HFF-Myc (cell line): ENCODE measurements at regions not wholly inside any gene's neighbourhood (a gene's known extent, or its start where the extent isn't known, plus 50 kb on each side); places are given as distances from the start of the nearest gene placed in this dataset.

Source experiments
- DNase-seq: peaks from one replicate; pipeline ENCODE4 v3.0.0-alpha.2; 2011; ENCODE audit warnings: low read depth; ENCODE audit errors: extremely low read depth
- H3K4me3 ChIP-seq: replicated peaks from 2 replicates; pipeline ENCODE4 v1.5.1; 2011; ENCODE audit warnings: low read depth, mild to moderate bottlenecking, control low read depth, low read length
- CTCF ChIP-seq: IDR thresholded peaks from 2 replicates; pipeline ENCODE4 v1.5.1; 2012; ENCODE audit warnings: mild to moderate bottlenecking, low read depth, low read length, control low read depth; ENCODE audit errors: missing control alignments

GRCh38 chr2:239827523-239827890 is 197.6 kb downstream of the NDUFA10 start:
- no peak for TF ChIP-seq CTCF
- no peak for DNase-seq
- no peak overlapping the region for H3K4me3 ChIP-seq

GRCh38 chr2:239826786-239827522 is 198.2 kb downstream of the NDUFA10 start:
- H3K4me3 ChIP-seq = no peak overlapping the region
- no peak for DNase-seq
- no peak for TF ChIP-seq CTCF

- no peak overlapping the region for H3K4me3 ChIP-seq
- no peak for DNase-seq
- no peak for TF ChIP-seq CTCF
These were observed 198.8 kb downstream of the NDUFA10 start for GRCh38 chr2:239826376-239826775.

GRCh38 chr2:239825705-239825979 is 199.5 kb downstream of the NDUFA10 start:
- no peak for TF ChIP-seq CTCF
- no peak overlapping the region for H3K4me3 ChIP-seq
- no peak for DNase-seq

- no peak for TF ChIP-seq CTCF
- DNase-seq = no peak
- no peak overlapping the region for H3K4me3 ChIP-seq
These were observed 200.1 kb downstream of the NDUFA10 start for GRCh38 chr2:239824866-239825704.

- H3K4me3 ChIP-seq = no peak overlapping the region
- DNase-seq = no peak
- TF ChIP-seq CTCF = peak; percentile 10
These were observed 201.0 kb downstream of the NDUFA10 start for GRCh38 chr2:239824046-239824694.
